IMR-90 (cell line): ENCODE measurements at regions not wholly inside any gene's neighbourhood (a gene's known extent, or its start where the extent isn't known, plus 50 kb on each side); places are given as distances from the start of the nearest gene placed in this dataset.

ENCODE experiments used
- ATAC-seq: fragments of 200-7000 bp; cut with Tn5 transposase; 2 replicates; pipeline ENCODE4 v1.9.1; 2020; ENCODE audit warnings: low read depth, mild to moderate bottlenecking, moderate library complexity
- BruUV-seq: library from RNA; stranded (reverse); fragments of 400-500 nt; replicated peaks from 2 replicates; lab custom pipeline; 2021; lab: Mats Ljungman, UMichigan
- CTCF ChIA-PET: fragments of 300-600 bp; formaldehyde crosslinking; extraction: SDS; loops from one replicate; lab custom pipeline; 2021; ENCODE audit warnings: antibody characterized with exemption; lab: Yijun Ruan, JAX
- POLR2A ChIA-PET: fragments of 300-600 bp; sonication (Branson Sonifier 250); formaldehyde crosslinking; loops from one replicate; lab custom pipeline; 2022; ENCODE audit warnings: antibody characterized with exemption; ENCODE audit not compliant: unreplicated experiment; lab: Charles Lee
- DNase-seq: peaks from one replicate; pipeline ENCODE4 v3.0.0; 2013
- H2AFZ ChIP-seq: replicated peaks from 2 replicates; pipeline ENCODE3; 2013; ENCODE audit warnings: low read length, mild to moderate bottlenecking; ENCODE audit not compliant: poor library complexity
- H2AK5ac ChIP-seq: 2 replicates; pipeline ENCODE4 v1.6.1; 2013; ENCODE audit warnings: low read depth, low read length, inconsistent platforms
- H2AK9ac ChIP-seq: replicated peaks from 2 replicates; pipeline ENCODE3; 2013; ENCODE audit warnings: mild to moderate bottlenecking, low read depth, low read length, moderate library complexity; ENCODE audit not compliant: poor library complexity
- H2BK120ac ChIP-seq: 2 replicates; pipeline ENCODE4 v1.6.1; 2013; ENCODE audit warnings: low read depth, low read length, inconsistent platforms
- H2BK15ac ChIP-seq: 3 replicates; pipeline ENCODE4 v1.6.1; 2013; ENCODE audit warnings: low read depth, low read length, inconsistent platforms
- H2BK20ac ChIP-seq: 2 replicates; pipeline ENCODE4 v1.6.1; 2013; ENCODE audit warnings: low read depth, mild to moderate bottlenecking, inconsistent platforms, low read length, moderate library complexity
- H2BK5ac ChIP-seq: 2 replicates; pipeline ENCODE4 v1.6.1; 2013; ENCODE audit warnings: mild to moderate bottlenecking, low read depth, low read length, inconsistent platforms; ENCODE audit not compliant: poor library complexity, severe bottlenecking
- H3K14ac ChIP-seq: replicated peaks from 2 replicates; pipeline ENCODE4 v1.6.1; 2013; ENCODE audit warnings: low read depth, low read length, inconsistent platforms
- H3K18ac ChIP-seq: 2 replicates; pipeline ENCODE4 v1.6.1; 2013; ENCODE audit warnings: low read depth, low read length, control low read depth
- H3K23ac ChIP-seq: 2 replicates; pipeline ENCODE4 v1.6.1; 2013; ENCODE audit warnings: low read depth, low read length, inconsistent platforms
- H3K27ac ChIP-seq: 2 replicates; pipeline ENCODE4 v1.5.1; 2013; ENCODE audit warnings: mild to moderate bottlenecking, control low read depth, low read length; ENCODE audit not compliant: insufficient read depth
- H3K27me3 ChIP-seq: 2 replicates; pipeline ENCODE4 v1.6.1; 2013; ENCODE audit warnings: low read length; ENCODE audit not compliant: control insufficient read depth, insufficient read depth
- H3K36me3 ChIP-seq: 2 replicates; pipeline ENCODE4 v1.6.1; 2013; ENCODE audit warnings: low read length, mixed read lengths; ENCODE audit not compliant: control insufficient read depth, insufficient read depth
- H3K4ac ChIP-seq: 2 replicates; pipeline ENCODE4 v1.6.1; 2013; ENCODE audit warnings: low read depth, low read length, inconsistent platforms
- H3K4me1 ChIP-seq: 2 replicates; pipeline ENCODE4 v1.6.1; 2013; ENCODE audit warnings: low read length, mixed read lengths; ENCODE audit not compliant: control insufficient read depth, insufficient read depth
- H3K4me2 ChIP-seq: 2 replicates; pipeline ENCODE4 v1.6.1; 2013; ENCODE audit warnings: low read depth, mild to moderate bottlenecking, control low read depth, low read length, moderate library complexity
- H3K4me3 ChIP-seq: 2 replicates; pipeline ENCODE4 v1.5.1; 2013; ENCODE audit warnings: low read depth, mild to moderate bottlenecking, control low read depth, low read length, moderate library complexity; ENCODE audit not compliant: insufficient read depth
- H3K56ac ChIP-seq: 2 replicates; pipeline ENCODE4 v1.6.1; 2013; ENCODE audit warnings: low read length, inconsistent platforms; ENCODE audit not compliant: insufficient read depth; ENCODE audit errors: extremely low read depth
- H3K79me1 ChIP-seq, 2 experiments: 2 replicates each; pipeline ENCODE4 v1.6.1; 2013; ENCODE audit warnings: low read length in 2 of 2, inconsistent platforms in 1 of 2, low read depth in 1 of 2
- H3K9ac ChIP-seq: 2 replicates; pipeline ENCODE4 v1.6.1; 2013; ENCODE audit warnings: low read depth, low read length, control low read depth
- H3K9me1 ChIP-seq: 2 replicates; pipeline ENCODE4 v1.6.1; 2013; ENCODE audit warnings: low read length, inconsistent platforms; ENCODE audit not compliant: insufficient read depth
- H3K9me3 ChIP-seq: 2 replicates; pipeline ENCODE4 v1.6.1; 2013; ENCODE audit warnings: low read length; ENCODE audit not compliant: control insufficient read depth, insufficient read depth
- H4K20me1 ChIP-seq: 2 replicates; pipeline ENCODE4 v1.6.1; 2013; ENCODE audit warnings: low read length, inconsistent platforms; ENCODE audit not compliant: insufficient read depth
- H4K5ac ChIP-seq: 2 replicates; pipeline ENCODE4 v1.6.1; 2013; ENCODE audit warnings: mild to moderate bottlenecking, low read depth, low read length, control low read depth
- H4K8ac ChIP-seq, 2 experiments: 2 replicates each; pipeline ENCODE4 v1.6.1; 2013; ENCODE audit warnings: low read depth in 2 of 2, low read length in 2 of 2, control low read depth in 1 of 2, inconsistent platforms in 1 of 2
- H4K91ac ChIP-seq: 2 replicates; pipeline ENCODE4 v1.6.1; 2013; ENCODE audit warnings: low read depth, low read length, inconsistent platforms; ENCODE audit not compliant: insufficient read depth
- BHLHE40 ChIP-seq: fragments of 150-350 bp; IDR thresholded peaks from 2 replicates; pipeline ENCODE4 v1.6.1; 2016; ENCODE audit warnings: mild to moderate bottlenecking, low read depth, low read length
- CEBPB ChIP-seq: IDR thresholded peaks from 2 replicates; pipeline ENCODE4 v1.6.1; 2012; ENCODE audit warnings: low read depth, low read length, improper control_type of control experiment
- CHD1 ChIP-seq: IDR thresholded peaks from 2 replicates; pipeline ENCODE4 v1.6.1; 2012; ENCODE audit warnings: low read depth, low read length, improper control_type of control experiment
- CTCF ChIP-seq: conservative IDR thresholded peaks from 2 replicates; pipeline ENCODE4 v1.5.1; 2012; ENCODE audit warnings: mild to moderate bottlenecking, low read depth, low read length, improper control_type of control experiment
- ELK1 ChIP-seq: fragments of 150-350 bp; IDR thresholded peaks from 2 replicates; pipeline ENCODE4 v1.6.1; 2016; ENCODE audit warnings: low read depth, mild to moderate bottlenecking, low read length, moderate library complexity, borderline replicate concordance
- FOS ChIP-seq: fragments of 150-350 bp; IDR thresholded peaks from 2 replicates; pipeline ENCODE4 v1.6.1; 2016; ENCODE audit warnings: low read depth, low read length
- MAFK ChIP-seq: IDR thresholded peaks from 2 replicates; pipeline ENCODE4 v1.6.1; 2012; ENCODE audit warnings: low read depth, low read length, improper control_type of control experiment
- MAZ ChIP-seq: IDR thresholded peaks from 2 replicates; pipeline ENCODE4 v1.6.1; 2012; ENCODE audit warnings: low read depth, mild to moderate bottlenecking, low read length, improper control_type of control experiment, moderate library complexity, borderline replicate concordance
- MXI1 ChIP-seq: IDR thresholded peaks from 2 replicates; pipeline ENCODE4 v1.6.1; 2012; ENCODE audit warnings: low read depth, mild to moderate bottlenecking, low read length, moderate library complexity, borderline replicate concordance
- NFE2L2 ChIP-seq: fragments of 150-350 bp; IDR thresholded peaks from 2 replicates; pipeline ENCODE4 v1.6.1; 2016; ENCODE audit warnings: low read depth, mild to moderate bottlenecking, low read length
- POLR2A ChIP-seq: IDR thresholded peaks from 2 replicates; pipeline ENCODE4 v1.6.1; 2012; ENCODE audit warnings: mild to moderate bottlenecking, low read depth, low read length
- RAD21 ChIP-seq: IDR thresholded peaks from 2 replicates; pipeline ENCODE4 v1.6.1; 2012; ENCODE audit warnings: low read length, improper control_type of control experiment
- RCOR1 ChIP-seq: IDR thresholded peaks from 2 replicates; pipeline ENCODE4 v1.6.1; 2012; ENCODE audit warnings: mild to moderate bottlenecking, low read length, improper control_type of control experiment; ENCODE audit not compliant: insufficient replicate concordance
- RFX5 ChIP-seq: IDR thresholded peaks from 2 replicates; pipeline ENCODE4 v1.8.0; 2012; ENCODE audit warnings: low read depth, mild to moderate bottlenecking, low read length, moderate library complexity
- SMC3 ChIP-seq: fragments of 150-350 bp; IDR thresholded peaks from 2 replicates; pipeline ENCODE4 v1.6.1; 2016; ENCODE audit warnings: low read depth, mild to moderate bottlenecking, antibody characterized with exemption, low read length, moderate library complexity
- USF2 ChIP-seq: fragments of 150-350 bp; IDR thresholded peaks from 2 replicates; pipeline ENCODE4 v1.6.1; 2017; ENCODE audit warnings: mild to moderate bottlenecking, antibody characterized with exemption, low read length, low read depth
- WGBS, 2 experiments: methylation state at CpG; one replicate each; pipeline versions ENCODE4 v1.1.5 to v1.1.7; 2013; ENCODE audit warnings: missing lambda C conversion rate in 2 of 2; ENCODE audit not compliant: insufficient read length in 1 of 2; ENCODE audit errors: extremely low coverage in 2 of 2; 5-methylcytosine and 5-hydroxymethylcytosine counted together
- dilution Hi-C: fragments of 300-500 bp; cut with HindIII; formaldehyde crosslinking; loops from one replicate; pipeline ENCODE4 v1.14.3; 2018; ENCODE audit warnings: low sequenced_read_pairs; ENCODE audit not compliant: unreplicated experiment
- in situ Hi-C: fragments of 300-500 bp; cut with MboI; formaldehyde crosslinking; loops from 3 replicates; pipeline ENCODE4 v1.14.3; 2019; ENCODE audit warnings: low sequenced_read_pairs, inconsistent platforms, mixed read lengths
- intact Hi-C: fragments of 100-400 bp; cut with micrococcal nuclease; formaldehyde crosslinking; loops from 2 replicates; pipeline ENCODE4 v1.10.0; 2022

GRCh38 chr1:229180161-229180560 lies 90.8 kb upstream of the RAB4A start:
- BruUV-seq: no TSS peak
- H2BK15ac ChIP-seq: no peak overlapping the region
- no peaks in the 10 kb centered on the region for H3K4me1 ChIP-seq
- no peak overlapping the region for H4K91ac ChIP-seq
- H4K20me1 ChIP-seq: no peaks in the 10 kb centered on the region
- no peak for ATAC-seq
- no peak overlapping the region for H3K23ac ChIP-seq
- H3K56ac ChIP-seq: no peak overlapping the region
- DNase-seq: no peak
- H3K4me3 ChIP-seq: no peak overlapping the region
- H3K79me1 ChIP-seq: no peaks in the 10 kb centered on the region
- POLR2A ChIA-PET: no interaction called here
- in situ Hi-C loops (no loop called here), intact Hi-C loops (no loop called here), dilution Hi-C loops (no loop called here)
- no CpG with 5 or more reads among the region's 8 CpGs for WGBS, 2 experiments
- no peaks in the 10 kb centered on the region for H3K36me3 ChIP-seq
- no peak overlapping the region for H2AFZ ChIP-seq
- no peaks in the 10 kb centered on the region for H3K9me3 ChIP-seq
- no peak overlapping the region for H3K4me2 ChIP-seq
- H3K9me1 ChIP-seq: no peaks in the 10 kb centered on the region
- no peak overlapping the region for H3K9ac ChIP-seq
- H3K18ac ChIP-seq: no peak overlapping the region
- no peaks in the 10 kb centered on the region for H3K27me3 ChIP-seq
- no peak overlapping the region for H2AK9ac ChIP-seq
- no peak overlapping the region for H4K5ac ChIP-seq
- CTCF ChIA-PET: no interaction called here
- TF ChIP-seq ELK1: no peak
- TF ChIP-seq NFE2L2: no peak
- TF ChIP-seq CEBPB: no peak
- TF ChIP-seq MXI1: no peak
- TF ChIP-seq SMC3: no peak
- no peak for TF ChIP-seq RFX5
- TF ChIP-seq POLR2A: no peak
- TF ChIP-seq FOS: no peak
- no peak for TF ChIP-seq MAFK
- TF ChIP-seq RCOR1: no peak
- no peak for TF ChIP-seq BHLHE40
- no peak for TF ChIP-seq RAD21
- no peak for TF ChIP-seq CHD1
- TF ChIP-seq MAZ: no peak
- TF ChIP-seq CTCF: no peak
- no peak for TF ChIP-seq USF2
- H3K4ac ChIP-seq: no peak overlapping the region
- no peak overlapping the region for H3K27ac ChIP-seq
- H3K14ac ChIP-seq: no peak overlapping the region
- H2BK120ac ChIP-seq: no peak overlapping the region
- H2AK5ac ChIP-seq: no peak overlapping the region
- H2BK5ac ChIP-seq: no peak overlapping the region
- no peak overlapping the region for H4K8ac ChIP-seq
- no peak overlapping the region for H2BK20ac ChIP-seq
